Tibial artery (tissue), 4 donors: ENCODE measurements at regions not wholly inside any gene's neighbourhood (a gene's known extent, or its start where the extent isn't known, plus 50 kb on each side); places are given as distances from the start of the nearest gene placed in this dataset.

Source experiments
- DNase-seq, 2 donors: peaks; one replicate each; pipeline ENCODE4 v3.0.0-alpha.2; 2019
- H3K27ac ChIP-seq, 2 donors: fragments of 200-600 bp; sonication (generic) in 1 of 2; 1 replicate in 1 of 2; 2 replicates in 1 of 2; pipeline ENCODE4 v1.5.1; 2018 to 2019; ENCODE audit warnings: mild to moderate bottlenecking in 1 of 2
- H3K27me3 ChIP-seq, 2 donors: fragments of 200-600 bp; sonication (generic) in 1 of 2; one replicate each; pipeline versions ENCODE4 v1.5.1 to v1.6.0; 2016 to 2019
- H3K36me3 ChIP-seq, 3 donors: fragments of 200-600 bp; sonication (generic) in 2 of 3; one replicate each; pipeline ENCODE4 v1.5.1; 2016 to 2019; ENCODE audit warnings: mild to moderate bottlenecking in 2 of 3
- H3K4me1 ChIP-seq, 4 donors: fragments of 200-600 bp; sonication (generic) in 2 of 4; 1 replicate in 3 of 4; 2 replicates in 1 of 4; pipeline ENCODE4 v1.5.1; 2016 to 2019
- H3K4me3 ChIP-seq, 2 donors: fragments of 200-600 bp; sonication (generic) in 1 of 2; 1 replicate in 1 of 2; 2 replicates in 1 of 2; pipeline ENCODE4 v1.5.1; 2018 to 2019; ENCODE audit warnings: mild to moderate bottlenecking in 2 of 2
- H3K9me3 ChIP-seq, 3 donors: fragments of 200-600 bp; sonication (generic) in 1 of 3; one replicate each; pipeline ENCODE4 v1.5.1; 2016 to 2019
- intact Hi-C: fragments of 100-400 bp; cut with DNase I; formaldehyde crosslinking; loops from one replicate; pipeline ENCODE4 v1.15.0; 2023; ENCODE audit warnings: low total_unique reads
- TF ChIP-seq, protein P1 (sequence below), 2 experiments: fragments of 200-600 bp in 1 of 2; fragments of 450-650 bp in 1 of 2; IDR thresholded peaks; one replicate each; pipeline ENCODE4 v1.5.1; 2017 to 2019; ENCODE audit warnings: antibody characterized with exemption in 2 of 2, mild to moderate bottlenecking in 1 of 2, moderate library complexity in 1 of 2

DNA sequence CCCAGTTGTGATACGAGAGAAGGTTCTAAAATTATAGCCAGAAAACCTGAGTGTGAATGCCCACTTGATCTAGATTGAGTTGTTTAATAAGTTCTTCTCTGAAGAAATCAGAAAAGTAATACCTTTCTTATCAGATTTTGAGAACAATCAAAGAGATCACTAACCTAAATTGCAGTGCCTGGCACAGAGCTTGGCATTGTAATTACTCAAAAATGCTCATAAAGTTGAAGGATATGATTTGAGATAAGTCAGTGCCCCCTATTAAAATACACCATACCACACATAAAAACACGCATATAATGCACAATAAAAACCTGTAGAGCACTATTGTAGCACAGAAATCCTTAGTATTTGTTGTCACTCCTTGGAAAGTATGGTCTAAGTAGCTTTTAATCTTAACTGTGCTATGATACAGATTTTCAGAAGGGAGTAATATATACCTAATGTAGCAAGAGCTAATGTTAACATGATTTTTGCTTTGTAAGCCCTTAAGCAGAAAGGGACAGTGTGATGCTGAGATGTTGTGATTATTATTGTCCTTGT lies 257.5 kb upstream of the CDH18 start:
- Histone ChIP-seq H3K27me3 (no peaks in the 10 kb centered on the region), H3K4me1 (no peaks in the 10 kb centered on the region), H3K36me3 (no peaks in the 10 kb centered on the region), H3K4me3 (no peak overlapping the region), H3K27ac (no peak overlapping the region), H3K9me3 (no peaks in the 10 kb centered on the region)
- intact Hi-C loops = no loop called here
- TF ChIP-seq, protein P1, sequence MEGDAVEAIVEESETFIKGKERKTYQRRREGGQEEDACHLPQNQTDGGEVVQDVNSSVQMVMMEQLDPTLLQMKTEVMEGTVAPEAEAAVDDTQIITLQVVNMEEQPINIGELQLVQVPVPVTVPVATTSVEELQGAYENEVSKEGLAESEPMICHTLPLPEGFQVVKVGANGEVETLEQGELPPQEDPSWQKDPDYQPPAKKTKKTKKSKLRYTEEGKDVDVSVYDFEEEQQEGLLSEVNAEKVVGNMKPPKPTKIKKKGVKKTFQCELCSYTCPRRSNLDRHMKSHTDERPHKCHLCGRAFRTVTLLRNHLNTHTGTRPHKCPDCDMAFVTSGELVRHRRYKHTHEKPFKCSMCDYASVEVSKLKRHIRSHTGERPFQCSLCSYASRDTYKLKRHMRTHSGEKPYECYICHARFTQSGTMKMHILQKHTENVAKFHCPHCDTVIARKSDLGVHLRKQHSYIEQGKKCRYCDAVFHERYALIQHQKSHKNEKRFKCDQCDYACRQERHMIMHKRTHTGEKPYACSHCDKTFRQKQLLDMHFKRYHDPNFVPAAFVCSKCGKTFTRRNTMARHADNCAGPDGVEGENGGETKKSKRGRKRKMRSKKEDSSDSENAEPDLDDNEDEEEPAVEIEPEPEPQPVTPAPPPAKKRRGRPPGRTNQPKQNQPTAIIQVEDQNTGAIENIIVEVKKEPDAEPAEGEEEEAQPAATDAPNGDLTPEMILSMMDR (IDR thresholded peaks at IDR 0.05) = no peak
- DNase-seq = no peak

DNA sequence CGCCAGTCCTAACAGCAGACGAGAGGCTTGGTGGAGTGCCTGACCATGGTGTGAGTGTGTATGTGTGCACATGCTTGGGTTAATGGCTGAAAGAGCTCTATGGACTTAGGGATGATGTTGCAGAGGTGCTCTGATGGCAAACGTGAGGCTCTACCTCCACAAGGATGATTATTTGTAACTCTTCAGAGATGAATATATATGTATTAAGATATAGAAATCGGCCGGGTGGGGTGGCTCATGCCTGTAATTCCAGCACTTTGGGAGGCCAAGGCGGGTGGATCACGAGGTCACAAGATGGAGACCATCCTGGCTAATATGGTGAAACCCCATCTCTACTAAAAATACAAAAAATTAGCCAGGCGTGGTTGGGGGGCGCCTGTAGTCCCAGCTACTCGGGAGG lies 253.4 kb upstream of the CDH18 start:
- Histone ChIP-seq H3K36me3 (no peaks in the 10 kb centered on the region), H3K4me3 (no peak overlapping the region), H3K27me3 (no peaks in the 10 kb centered on the region), H3K27ac (no peak overlapping the region), H3K4me1 (no peaks in the 10 kb centered on the region), H3K9me3 (no peaks in the 10 kb centered on the region)
- DNase-seq = no peak
- intact Hi-C loops = no loop called here
- TF ChIP-seq, protein P1 (IDR thresholded peaks at IDR 0.05) = no peak

DNA sequence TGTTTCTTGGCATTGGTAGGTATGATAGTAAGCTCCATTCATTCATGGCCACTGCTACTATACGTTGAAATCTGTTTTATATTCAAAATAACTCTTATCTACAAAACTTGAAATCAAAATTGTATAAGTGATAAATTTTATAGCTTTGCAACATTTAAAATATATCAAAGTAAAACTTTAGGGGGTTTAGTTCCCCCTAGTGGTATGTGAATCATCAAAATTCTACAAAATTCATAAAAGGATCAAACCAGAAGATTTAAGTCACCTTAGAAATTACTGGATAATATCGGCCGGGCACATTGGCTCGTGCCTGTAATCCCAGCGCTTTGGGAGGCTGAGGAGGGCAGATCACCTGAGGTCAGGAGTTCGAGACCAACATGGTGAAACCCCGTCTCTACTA lies 243.0 kb upstream of the CDH18 start:
- no peaks in the 10 kb centered on the region for H3K4me1 ChIP-seq
- H3K36me3 ChIP-seq = no peaks in the 10 kb centered on the region
- H3K27me3 ChIP-seq = no peaks in the 10 kb centered on the region
- no peak overlapping the region for H3K4me3 ChIP-seq
- TF ChIP-seq, protein P1 (IDR thresholded peaks at IDR 0.05) = no peak
- intact Hi-C loops = no loop called here
- H3K9me3 ChIP-seq = no peaks in the 10 kb centered on the region
- H3K27ac ChIP-seq = no peak overlapping the region
- DNase-seq = no peak

DNA sequence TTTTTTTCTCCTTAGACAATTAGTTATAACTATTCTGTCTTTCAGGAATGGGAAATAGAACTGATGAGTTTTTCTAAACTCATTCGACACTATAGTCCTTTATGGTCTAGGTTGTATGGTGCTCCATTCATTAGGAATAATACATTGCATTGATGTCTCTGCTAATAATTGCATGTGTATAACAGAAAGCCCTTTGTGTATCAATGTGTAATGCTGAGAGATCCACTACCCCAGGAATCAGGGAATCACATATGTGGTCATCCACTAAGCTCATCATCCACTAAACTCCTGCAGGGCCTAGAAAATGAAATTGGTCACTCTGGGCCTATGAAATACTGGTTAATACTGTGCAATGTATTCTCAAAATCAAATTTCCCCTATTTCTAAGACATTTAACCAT lies 242.0 kb upstream of the CDH18 start:
- no peak for DNase-seq
- Histone ChIP-seq H3K27ac (no peak overlapping the region), H3K36me3 (no peaks in the 10 kb centered on the region), H3K27me3 (no peaks in the 10 kb centered on the region), H3K9me3 (no peaks in the 10 kb centered on the region), H3K4me1 (no peaks in the 10 kb centered on the region), H3K4me3 (no peak overlapping the region)
- intact Hi-C loops = no loop called here
- TF ChIP-seq, protein P1 (IDR thresholded peaks at IDR 0.05) = no peak

DNA sequence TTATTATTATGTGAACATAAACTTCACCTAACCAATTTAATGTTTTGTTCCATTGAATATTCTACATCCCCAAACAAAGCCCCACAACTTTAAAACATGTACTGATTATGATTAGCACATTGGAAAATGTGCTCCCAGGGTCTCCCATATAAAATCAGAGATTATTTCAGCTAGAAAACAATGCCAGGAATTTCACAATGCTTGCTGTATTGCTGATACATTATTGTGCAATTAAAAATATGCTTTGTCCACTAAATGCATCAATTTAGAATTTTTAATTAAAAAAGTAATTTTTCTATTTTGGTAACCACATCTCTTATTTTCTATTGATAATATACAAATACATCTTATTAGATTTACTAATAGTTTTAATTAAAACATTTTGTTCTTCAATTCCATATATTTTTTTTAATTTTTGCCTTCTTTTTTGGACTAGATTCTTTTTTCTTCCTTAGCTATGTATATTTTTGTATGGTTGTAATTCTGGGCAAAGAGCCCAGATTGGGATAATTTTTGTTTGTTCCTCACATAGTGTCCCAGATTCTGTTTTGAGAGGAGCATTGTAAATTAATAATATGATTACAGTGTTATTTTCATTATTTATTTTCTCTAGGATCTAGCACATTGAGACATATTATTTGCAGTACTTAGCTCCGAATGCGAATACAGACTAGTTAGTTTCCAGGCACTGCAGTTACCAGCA lies 241.5 kb upstream of the CDH18 start:
- Histone ChIP-seq H3K4me1 (no peaks in the 10 kb centered on the region), H3K9me3 (no peaks in the 10 kb centered on the region), H3K4me3 (no peak overlapping the region), H3K36me3 (no peaks in the 10 kb centered on the region), H3K27me3 (no peaks in the 10 kb centered on the region), H3K27ac (no peak overlapping the region)
- no peak for DNase-seq
- intact Hi-C loops = no loop called here
- TF ChIP-seq, protein P1 (IDR thresholded peaks at IDR 0.05) = no peak
